GM21390 (cell line): ENCODE measurements at regions not wholly inside any gene's neighbourhood (a gene's known extent, or its start where the extent isn't known, plus 50 kb on each side); places are given as distances from the start of the nearest gene placed in this dataset.

ENCODE experiments used
- ATAC-seq: cut with Tn5 transposase; IDR thresholded peaks from one replicate; pipeline ENCODE4 v1.9.1; 2021; ENCODE audit not compliant: unreplicated experiment

DNA sequence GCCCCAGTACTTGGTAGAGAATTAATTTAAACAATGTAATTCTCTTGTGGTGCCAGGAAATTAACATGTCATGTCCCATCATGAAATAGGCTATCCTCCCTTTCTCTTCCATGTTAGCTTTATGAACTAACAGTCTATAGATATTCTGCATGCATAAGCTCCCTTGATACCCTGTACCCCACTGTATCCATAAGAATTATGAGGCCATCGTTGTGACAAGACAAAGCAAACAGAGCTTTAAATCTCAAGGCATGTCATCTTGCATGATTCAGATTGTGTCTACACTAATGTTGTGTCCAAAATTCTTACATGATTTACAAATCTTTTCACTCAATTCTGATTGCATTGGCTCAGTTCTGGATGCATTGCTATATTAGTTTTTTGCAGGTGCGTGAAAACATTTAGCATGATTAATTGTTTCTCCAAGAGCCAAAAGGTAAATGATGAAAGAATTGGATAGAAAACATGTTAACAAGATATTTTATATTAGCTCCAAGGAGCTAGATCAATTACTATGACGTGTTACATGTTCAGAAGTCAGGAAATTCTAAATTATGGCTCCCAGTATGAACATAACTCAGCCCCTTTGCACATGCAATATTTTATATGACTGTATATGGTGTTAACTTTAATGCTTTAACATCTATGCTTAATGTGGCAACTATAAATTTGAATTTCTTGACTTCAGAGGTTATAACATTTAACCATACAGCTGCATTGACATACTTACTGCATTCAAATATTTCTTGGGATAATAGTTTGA, 620.3 kb downstream of the SLC4A3 start:
- no peak for ATAC-seq

GRCh38 chr2:220259662-220260061, 632.2 kb downstream of the SLC4A3 start:
- no peak for ATAC-seq

DNA sequence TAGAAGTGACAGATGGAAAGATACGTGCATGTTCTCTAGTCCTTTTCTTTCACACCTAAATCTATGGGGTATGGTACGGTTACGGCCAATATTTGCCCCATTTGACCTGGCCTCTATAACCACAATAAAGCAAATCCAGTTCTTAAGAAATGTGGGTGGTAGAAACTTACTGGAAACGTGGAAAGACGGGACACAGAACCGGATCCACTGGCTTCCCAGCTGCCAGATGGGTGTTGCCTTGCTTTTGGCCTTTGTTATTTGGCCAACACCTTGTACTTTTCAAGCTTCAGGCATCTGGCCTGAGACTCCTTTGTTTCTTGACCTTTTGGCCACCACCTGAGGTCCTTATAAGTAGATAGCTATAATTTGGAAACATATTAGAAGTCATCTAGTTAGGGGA, 635.9 kb downstream of the SLC4A3 start:
- no peak for ATAC-seq

- ATAC-seq: no peak
Measured at GRCh38 chr2:220269367-220269766, 641.9 kb downstream of the SLC4A3 start.

GRCh38 chr2:220270481-220271070, 643.1 kb downstream of the SLC4A3 start:
- ATAC-seq: no peak

DNA sequence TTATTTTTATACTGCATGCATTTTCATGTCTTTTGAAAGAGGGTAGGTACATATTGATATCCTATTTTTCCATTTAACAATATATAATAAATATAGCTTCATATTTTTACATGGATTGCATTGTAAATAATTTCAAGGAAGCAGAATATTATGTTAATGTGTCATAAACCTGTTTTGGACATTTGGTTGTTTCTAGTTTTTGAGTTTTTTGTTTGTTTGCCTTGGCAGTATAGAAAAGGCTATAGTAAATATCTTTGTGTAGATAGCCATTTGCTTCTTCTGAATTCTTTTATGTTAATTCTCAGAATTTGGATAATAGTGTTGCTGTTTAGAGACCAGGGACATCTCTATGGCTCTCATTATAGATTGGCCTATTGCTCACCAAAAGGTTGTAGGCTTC, 645.2 kb downstream of the SLC4A3 start:
- no peak for ATAC-seq

DNA sequence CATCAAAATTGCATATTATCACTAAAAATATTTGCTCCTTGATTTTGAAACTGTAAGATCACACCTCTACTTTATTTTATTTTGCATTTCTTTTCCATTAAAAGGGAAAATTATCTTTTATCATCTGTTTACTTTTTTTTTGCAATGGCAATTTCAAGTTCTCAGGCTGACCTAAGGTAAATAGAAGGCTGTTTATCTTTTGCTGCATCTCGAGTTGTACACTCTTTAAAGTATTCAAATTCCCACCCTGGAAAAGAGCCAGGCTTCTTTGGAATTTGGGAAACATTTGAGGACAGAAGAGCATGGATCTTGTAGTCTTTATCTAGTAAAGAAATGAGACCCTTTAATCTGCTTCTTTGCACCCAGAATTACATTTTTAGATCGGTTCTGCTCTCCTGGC, 645.7 kb downstream of the SLC4A3 start:
- ATAC-seq: no peak

DNA sequence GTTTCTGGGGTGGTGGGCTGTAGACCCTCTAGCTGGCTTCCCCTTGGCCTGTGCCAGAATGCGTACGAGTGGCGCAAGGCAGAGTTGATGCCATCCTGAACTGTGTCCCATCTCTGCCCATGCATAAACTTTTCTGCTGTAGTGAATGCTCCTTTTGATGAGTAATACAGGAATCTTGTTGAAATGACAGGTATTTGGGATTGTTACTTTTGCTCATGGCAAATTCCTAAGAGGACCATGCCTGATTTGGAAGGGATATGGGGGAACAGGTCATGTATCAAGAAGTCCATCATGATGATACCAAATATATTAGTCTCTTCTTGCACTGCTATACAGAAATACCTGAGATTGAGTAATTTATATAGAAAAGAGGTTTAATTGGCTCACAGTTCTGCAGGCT, 648.0 kb downstream of the SLC4A3 start:
- no peak for ATAC-seq

- no peak for ATAC-seq
Measured at GRCh38 chr2:220276741-220277444, 649.5 kb downstream of the SLC4A3 start.

DNA sequence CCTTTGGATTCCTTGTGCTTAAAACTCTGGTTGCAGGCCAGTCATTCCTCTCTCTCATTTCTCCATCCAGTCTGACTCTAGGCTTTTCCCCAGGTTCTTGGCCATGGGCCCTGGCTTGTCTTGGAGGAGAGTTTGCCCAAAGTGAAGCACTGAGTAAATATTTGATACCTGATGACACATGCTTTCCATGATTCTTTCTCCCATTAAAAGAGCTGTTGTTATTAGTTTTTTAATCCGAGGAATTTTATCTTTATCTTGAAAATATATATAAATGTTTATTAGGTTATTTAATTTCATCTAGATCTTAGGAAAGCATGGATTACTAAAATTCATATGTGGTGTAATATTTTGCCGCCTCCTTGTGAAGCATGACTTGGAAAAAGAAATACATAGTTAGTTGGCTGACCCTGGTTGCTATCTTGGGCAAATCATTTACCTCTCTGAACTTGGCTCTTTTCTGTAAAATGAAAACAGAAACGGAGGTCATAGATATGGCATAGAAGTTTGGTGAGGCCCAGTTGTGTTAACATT, 650.1 kb downstream of the SLC4A3 start:
- no peak for ATAC-seq

GRCh38 chr2:220278022-220278421, 650.6 kb downstream of the SLC4A3 start:
- ATAC-seq: no peak

- no peak for ATAC-seq
Measured at GRCh38 chr2:220279372-220279771, 651.9 kb downstream of the SLC4A3 start.

DNA sequence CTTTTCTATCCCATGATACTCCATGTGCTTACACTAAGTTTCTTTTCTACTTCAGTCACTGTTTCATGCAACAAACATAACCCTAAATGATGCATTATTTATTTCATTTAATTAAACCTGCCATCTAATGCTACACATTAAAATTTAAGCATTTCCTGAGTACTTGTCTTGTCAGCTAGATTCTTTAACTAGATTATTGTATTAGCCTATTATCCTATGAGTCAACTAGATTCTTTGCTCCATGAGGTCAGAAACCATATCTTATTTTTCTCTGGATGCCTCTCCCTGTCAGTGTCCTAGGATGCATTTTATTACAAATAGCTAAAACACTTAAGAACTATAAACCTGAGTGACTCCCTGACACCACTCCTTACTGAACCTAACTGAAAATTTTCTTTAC, 652.4 kb downstream of the SLC4A3 start:
- ATAC-seq: no peak

GRCh38 chr2:220280736-220281135, 653.3 kb downstream of the SLC4A3 start:
- no peak for ATAC-seq

- ATAC-seq: no peak
Measured at GRCh38 chr2:220281771-220282170, 654.3 kb downstream of the SLC4A3 start.

GRCh38 chr2:220282236-220282635, 654.8 kb downstream of the SLC4A3 start:
- no peak for ATAC-seq

DNA sequence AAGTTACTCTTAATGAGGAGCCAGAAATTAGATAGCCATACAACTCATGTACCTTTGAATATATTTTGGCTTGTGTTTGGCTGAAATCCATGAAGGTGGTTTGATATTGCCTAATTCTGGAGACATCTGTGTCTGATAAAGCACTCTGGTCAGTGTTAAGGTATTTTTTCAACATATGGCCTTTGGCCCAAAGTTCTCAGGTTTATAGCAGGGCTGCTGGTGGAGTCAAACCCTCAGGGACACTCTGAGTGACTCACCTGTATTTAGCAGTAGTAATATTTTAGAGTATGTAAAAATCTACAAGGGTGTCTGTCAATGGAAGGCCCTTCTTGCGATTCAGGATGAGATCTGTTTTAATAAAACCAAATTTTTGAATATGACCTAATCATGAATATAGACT, 666.5 kb downstream of the SLC4A3 start:
- ATAC-seq: no peak

- ATAC-seq: no peak
Measured at GRCh38 chr2:220296174-220296573, 668.7 kb downstream of the SLC4A3 start.

- no peak for ATAC-seq
Measured at GRCh38 chr2:220297093-220297492, 669.7 kb downstream of the SLC4A3 start.

DNA sequence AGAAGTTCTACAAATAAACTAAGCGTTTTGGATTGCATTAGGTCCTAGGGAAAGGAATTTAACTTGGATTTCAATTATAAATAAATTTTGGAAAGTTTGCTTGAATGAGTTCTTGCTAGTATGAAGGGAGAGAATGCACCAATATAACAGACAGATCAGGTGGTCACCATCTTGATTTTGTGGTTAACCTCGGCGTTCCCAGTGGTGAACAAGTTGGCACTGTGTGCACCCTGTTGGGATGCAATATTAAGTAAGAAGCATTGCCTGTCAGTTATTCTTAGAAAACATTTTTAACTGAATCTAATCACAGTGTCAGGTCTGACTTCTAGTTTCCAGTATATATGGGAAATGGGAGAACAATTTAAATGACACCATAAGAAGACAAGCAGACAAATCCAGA, 673.4 kb downstream of the SLC4A3 start:
- no peak for ATAC-seq

DNA sequence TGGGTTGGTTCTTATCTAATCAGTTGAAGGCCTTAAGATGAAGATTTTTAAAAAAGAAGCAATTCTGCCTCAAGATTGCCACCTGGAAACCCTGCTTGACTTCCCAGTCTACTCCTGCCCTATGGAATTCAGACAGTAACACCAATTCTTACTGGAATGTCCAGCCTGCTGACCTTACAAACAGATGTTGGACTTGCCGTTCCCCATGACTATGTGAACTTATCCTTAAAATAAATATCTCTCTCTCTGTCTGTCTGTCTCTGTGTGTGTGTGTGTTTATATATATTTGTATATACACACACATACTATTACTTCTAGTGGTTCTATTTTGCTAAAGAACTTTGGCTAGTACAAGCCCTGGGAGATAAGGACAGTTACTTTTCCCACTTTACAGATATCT, 675.3 kb downstream of the SLC4A3 start:
- no peak for ATAC-seq

DNA sequence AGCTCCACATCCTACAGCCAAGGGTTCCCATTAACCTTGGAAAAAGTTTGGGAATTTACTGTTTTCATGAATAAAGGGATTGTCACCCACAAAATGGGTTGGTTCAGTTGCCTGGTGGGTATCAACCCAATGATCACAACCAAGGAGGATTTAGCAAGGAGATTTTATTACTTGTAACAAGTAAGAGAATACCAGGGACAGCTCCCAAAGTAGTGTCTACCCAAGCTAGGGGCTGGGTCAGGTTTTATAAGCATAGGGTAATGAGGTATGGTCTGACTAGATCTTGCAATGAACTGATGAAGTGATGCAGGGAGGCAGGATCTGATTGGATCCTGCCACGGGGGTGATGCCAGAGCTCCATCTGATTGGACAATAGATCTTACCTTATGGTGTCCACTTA, 681.8 kb downstream of the SLC4A3 start:
- no peak for ATAC-seq
